WTC11 (cell line): ENCODE measurements at regions not wholly inside any gene's neighbourhood (a gene's known extent, or its start where the extent isn't known, plus 50 kb on each side); places are given as distances from the start of the nearest gene placed in this dataset.

Experiments used
- ESRRA ChIP-seq: sonication (generic); formaldehyde crosslinking; IDR thresholded peaks from 2 replicates; pipeline ENCODE4 v1.8.1; 2022; ENCODE audit warnings: mild to moderate bottlenecking, missing genetic modification reagents, borderline replicate concordance
- TF ChIP-seq, protein P1 (sequence below): fragments of 200-600 bp; IDR thresholded peaks from 2 replicates; pipeline ENCODE4 v1.8.0; 2022; ENCODE audit warnings: antibody characterized with exemption
- TF ChIP-seq, protein P2 (sequence below): sonication (generic); formaldehyde crosslinking; conservative IDR thresholded peaks from 2 replicates; pipeline ENCODE4 v1.8.1; 2022; ENCODE audit warnings: mild to moderate bottlenecking, missing genetic modification reagents
- TF ChIP-seq, protein P3 (sequence below): sonication (generic); formaldehyde crosslinking; IDR thresholded peaks from 2 replicates; pipeline ENCODE4 v1.8.1; 2023; ENCODE audit warnings: mild to moderate bottlenecking, missing genetic modification reagents

- TF ChIP-seq, protein P1, sequence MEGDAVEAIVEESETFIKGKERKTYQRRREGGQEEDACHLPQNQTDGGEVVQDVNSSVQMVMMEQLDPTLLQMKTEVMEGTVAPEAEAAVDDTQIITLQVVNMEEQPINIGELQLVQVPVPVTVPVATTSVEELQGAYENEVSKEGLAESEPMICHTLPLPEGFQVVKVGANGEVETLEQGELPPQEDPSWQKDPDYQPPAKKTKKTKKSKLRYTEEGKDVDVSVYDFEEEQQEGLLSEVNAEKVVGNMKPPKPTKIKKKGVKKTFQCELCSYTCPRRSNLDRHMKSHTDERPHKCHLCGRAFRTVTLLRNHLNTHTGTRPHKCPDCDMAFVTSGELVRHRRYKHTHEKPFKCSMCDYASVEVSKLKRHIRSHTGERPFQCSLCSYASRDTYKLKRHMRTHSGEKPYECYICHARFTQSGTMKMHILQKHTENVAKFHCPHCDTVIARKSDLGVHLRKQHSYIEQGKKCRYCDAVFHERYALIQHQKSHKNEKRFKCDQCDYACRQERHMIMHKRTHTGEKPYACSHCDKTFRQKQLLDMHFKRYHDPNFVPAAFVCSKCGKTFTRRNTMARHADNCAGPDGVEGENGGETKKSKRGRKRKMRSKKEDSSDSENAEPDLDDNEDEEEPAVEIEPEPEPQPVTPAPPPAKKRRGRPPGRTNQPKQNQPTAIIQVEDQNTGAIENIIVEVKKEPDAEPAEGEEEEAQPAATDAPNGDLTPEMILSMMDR = no peak
- TF ChIP-seq, protein P2, sequence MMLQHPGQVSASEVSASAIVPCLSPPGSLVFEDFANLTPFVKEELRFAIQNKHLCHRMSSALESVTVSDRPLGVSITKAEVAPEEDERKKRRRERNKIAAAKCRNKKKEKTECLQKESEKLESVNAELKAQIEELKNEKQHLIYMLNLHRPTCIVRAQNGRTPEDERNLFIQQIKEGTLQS (CRISPR knock-in tag) = no peak
- TF ChIP-seq ESRRA (CRISPR knock-in tag) = no peak
- TF ChIP-seq, protein P3, sequence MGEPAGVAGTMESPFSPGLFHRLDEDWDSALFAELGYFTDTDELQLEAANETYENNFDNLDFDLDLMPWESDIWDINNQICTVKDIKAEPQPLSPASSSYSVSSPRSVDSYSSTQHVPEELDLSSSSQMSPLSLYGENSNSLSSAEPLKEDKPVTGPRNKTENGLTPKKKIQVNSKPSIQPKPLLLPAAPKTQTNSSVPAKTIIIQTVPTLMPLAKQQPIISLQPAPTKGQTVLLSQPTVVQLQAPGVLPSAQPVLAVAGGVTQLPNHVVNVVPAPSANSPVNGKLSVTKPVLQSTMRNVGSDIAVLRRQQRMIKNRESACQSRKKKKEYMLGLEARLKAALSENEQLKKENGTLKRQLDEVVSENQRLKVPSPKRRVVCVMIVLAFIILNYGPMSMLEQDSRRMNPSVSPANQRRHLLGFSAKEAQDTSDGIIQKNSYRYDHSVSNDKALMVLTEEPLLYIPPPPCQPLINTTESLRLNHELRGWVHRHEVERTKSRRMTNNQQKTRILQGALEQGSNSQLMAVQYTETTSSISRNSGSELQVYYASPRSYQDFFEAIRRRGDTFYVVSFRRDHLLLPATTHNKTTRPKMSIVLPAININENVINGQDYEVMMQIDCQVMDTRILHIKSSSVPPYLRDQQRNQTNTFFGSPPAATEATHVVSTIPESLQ (CRISPR knock-in tag) = no peak
Observed at GRCh38 chr18:75898651-75899050, 471.1 kb upstream of the SMIM21 start.
